CD14-positive monocyte (primary cell): ENCODE measurements at regions not wholly inside any gene's neighbourhood (a gene's known extent, or its start where the extent isn't known, plus 50 kb on each side); places are given as distances from the start of the nearest gene placed in this dataset. TPM values are rescaled to one million over a fixed set of nuclear protein-coding genes. Genes with fewer than 3 reads are reported as not detected.

Experiments used
- DNase-seq, 3 donors: peaks; one replicate each; pipeline ENCODE4 v3.0.0-alpha.2; 2011 to 2022
- H2AFZ ChIP-seq: 2 replicates; pipeline ENCODE4 v1.6.0; 2012; ENCODE audit warnings: mild to moderate bottlenecking, low read depth, low read length, inconsistent platforms; ENCODE audit not compliant: insufficient read depth, poor library complexity, severe bottlenecking
- H3K27ac ChIP-seq, 2 donors: 1 replicate in 1 of 2; 2 replicates in 1 of 2; pipeline ENCODE4 v1.5.1; 2012 to 2013; ENCODE audit warnings: low read length in 2 of 2, control low read depth in 1 of 2, inconsistent platforms in 1 of 2, low read depth in 1 of 2, mild to moderate bottlenecking in 1 of 2
- H3K27me3 ChIP-seq, 2 donors: one replicate each; pipeline versions ENCODE4 v1.6.0 to v1.6.1; 2011 to 2013; ENCODE audit warnings: low read length in 2 of 2; ENCODE audit not compliant: control insufficient read depth in 2 of 2, insufficient read depth in 2 of 2
- H3K36me3 ChIP-seq, 2 donors: replicated peaks in 1 of 2; 1 replicate in 1 of 2; 2 replicates in 1 of 2; pipeline versions ENCODE4 v1.5.1 to v1.6.1; 2012 to 2013; ENCODE audit warnings: low read length in 2 of 2, control low read depth in 1 of 2, inconsistent platforms in 1 of 2, mild to moderate bottlenecking in 1 of 2; ENCODE audit not compliant: insufficient read depth in 2 of 2, control insufficient read depth in 1 of 2
- H3K4me1 ChIP-seq, 2 donors: 1 replicate in 1 of 2; 2 replicates in 1 of 2; pipeline versions ENCODE4 v1.5.1 to v1.6.1; 2012 to 2013; ENCODE audit warnings: low read length in 2 of 2, control low read depth in 1 of 2, inconsistent platforms in 1 of 2, mild to moderate bottlenecking in 1 of 2, moderate library complexity in 1 of 2; ENCODE audit not compliant: insufficient read depth in 2 of 2, control insufficient read depth in 1 of 2
- H3K4me2 ChIP-seq: replicated peaks from 2 replicates; pipeline ENCODE3; 2012; ENCODE audit warnings: low read length, moderate library complexity, mild to moderate bottlenecking; ENCODE audit not compliant: poor library complexity, severe bottlenecking; ENCODE audit errors: extremely low read depth
- H3K4me3 ChIP-seq, 3 experiments: fragments of 200-600 bp in 1 of 3; sonication (generic) in 1 of 3; replicated peaks in 1 of 3; 1 replicate in 2 of 3; 2 replicates in 1 of 3; pipeline ENCODE4 v1.5.1; 2011 to 2013; ENCODE audit warnings: low read length in 3 of 3, mild to moderate bottlenecking in 3 of 3, control low read depth in 2 of 3, low read depth in 2 of 3, inconsistent platforms in 1 of 3, moderate library complexity in 1 of 3
- H3K79me2 ChIP-seq: 2 replicates; pipeline ENCODE4 v1.6.0; 2012; ENCODE audit warnings: mild to moderate bottlenecking, control low read depth, inconsistent platforms, low read length, moderate library complexity; ENCODE audit not compliant: insufficient read depth
- H3K9ac ChIP-seq: 2 replicates; pipeline ENCODE4 v1.6.0; 2017; ENCODE audit warnings: low read length, mild to moderate bottlenecking; ENCODE audit not compliant: insufficient read depth, poor library complexity, severe bottlenecking
- H3K9me3 ChIP-seq, 2 donors: replicated peaks in 1 of 2; 1 replicate in 1 of 2; 2 replicates in 1 of 2; pipeline versions ENCODE4 v1.5.1 to v1.6.1; 2012 to 2013; ENCODE audit warnings: low read length in 2 of 2, control low read depth in 1 of 2; ENCODE audit not compliant: control insufficient read depth in 1 of 2, insufficient read depth in 1 of 2
- H4K20me1 ChIP-seq: 2 replicates; pipeline ENCODE4 v1.6.0; 2012; ENCODE audit warnings: mild to moderate bottlenecking, low read length, control low read depth, moderate library complexity; ENCODE audit not compliant: insufficient read depth
- H3K27ac Mint-ChIP-seq, 7 donors: one replicate each; pipeline ENCODE4 v1.8.0; 2020; ENCODE audit warnings: mild to moderate bottlenecking in 7 of 7, mixed read lengths in 7 of 7, moderate library complexity in 6 of 7, inconsistent platforms in 2 of 7
- H3K27me3 Mint-ChIP-seq, 3 donors: one replicate each; pipeline ENCODE4 v1.8.0; 2021 to 2022; ENCODE audit warnings: low read depth in 3 of 3, mild to moderate bottlenecking in 3 of 3, mixed read lengths in 3 of 3, moderate library complexity in 3 of 3, inconsistent platforms in 1 of 3
- H3K36me3 Mint-ChIP-seq, 2 donors: one replicate each; pipeline ENCODE4 v1.8.0; 2020; ENCODE audit warnings: mixed read lengths in 2 of 2, inconsistent platforms in 1 of 2, mild to moderate bottlenecking in 1 of 2
- H3K4me1 Mint-ChIP-seq: one replicate; pipeline ENCODE4 v1.8.0; 2020; ENCODE audit warnings: mild to moderate bottlenecking, mixed read lengths
- H3K4me3 Mint-ChIP-seq, 2 donors: one replicate each; pipeline ENCODE4 v1.8.0; 2020; ENCODE audit warnings: mild to moderate bottlenecking in 2 of 2, mixed read lengths in 2 of 2, moderate library complexity in 1 of 2
- H3K9me3 Mint-ChIP-seq, 7 donors: one replicate each; pipeline ENCODE4 v1.8.0; 2020 to 2022; ENCODE audit warnings: mixed read lengths in 7 of 7, mild to moderate bottlenecking in 6 of 7, moderate library complexity in 6 of 7, inconsistent platforms in 2 of 7
- CTCF ChIP-seq: fragments of 200-600 bp; IDR thresholded peaks from one replicate; pipeline ENCODE4 v1.8.0; 2022; ENCODE audit warnings: antibody characterized with exemption, mild to moderate bottlenecking
- WGBS: methylation state at CpG from one replicate; pipeline ENCODE4 v1.1.5; 2013; ENCODE audit warnings: missing lambda C conversion rate; ENCODE audit not compliant: insufficient coverage; 5-methylcytosine and 5-hydroxymethylcytosine counted together
- intact Hi-C, 2 donors: fragments of 100-400 bp; cut with micrococcal nuclease; formaldehyde crosslinking; loops; one replicate each; pipeline versions ENCODE4 v1.15.0 to v1.15.1; 2023
- small RNA-seq: library from RNA; depleted of rRNA; stranded (forward); fragments of <200 nt; gene quantifications from one replicate; pipeline ENCODE3, GENCODE V24; 2012; ENCODE audit warnings: low read depth; ENCODE audit not compliant: insufficient read length

- Histone ChIP-seq H3K27me3 (peaks cover 4 to 14% of the 10 kb centered on the region in 2 donors), H3K79me2 (no peaks in the 10 kb centered on the region), H4K20me1 (no peaks in the 10 kb centered on the region), H3K27ac (no peak overlapping the region), H2AFZ (no peak overlapping the region), H3K4me2 (no peak overlapping the region), H3K9me3 (no peaks in the 10 kb centered on the region), H3K36me3 (no peaks in the 10 kb centered on the region), H3K9ac (no peak overlapping the region), H3K4me1 (no peaks in the 10 kb centered on the region), H3K4me3 (no peak overlapping the region)
- Mint-ChIP-seq H3K9me3 (peaks cover 0 to 2% (median 0%) of the 10 kb centered on the region in 7 donors), H3K36me3 (no peaks in the 10 kb centered on the region), H3K4me1 (no peaks in the 10 kb centered on the region), H3K27ac (no peak overlapping the region), H3K27me3 (peaks cover 13 to 26% (median 16%) of the 10 kb centered on the region in 3 donors), H3K4me3 (no peak overlapping the region)
- DNase-seq, result no peak
- no peak for TF ChIP-seq CTCF
- 92% methylated on average over 3 of the region's 4 CpGs for WGBS
- intact Hi-C loops, result no loop called here
Measured at GRCh38 chr9:107229241-107229741, 53.8 kb upstream of the RAD23B start.

Small RNA genes lying in the stretch of these regions (small RNA-seq; reads per million reads assigned to genes)
- not detected for gene AL807761.1
